Loucy (cell line): ENCODE measurements at regions not wholly inside any gene's neighbourhood (a gene's known extent, or its start where the extent isn't known, plus 50 kb on each side); places are given as distances from the start of the nearest gene placed in this dataset.

Source experiments
- H2AFZ ChIP-seq: fragments of 200-600 bp; sonication (generic); 2 replicates; pipeline ENCODE4 v1.6.0; 2016; ENCODE audit warnings: antibody characterized with exemption, mild to moderate bottlenecking, low read length, moderate library complexity
- H3F3A ChIP-seq: fragments of 200-600 bp; 2 replicates; pipeline ENCODE4 v1.6.0; 2016; ENCODE audit warnings: antibody characterized with exemption, low read depth, mild to moderate bottlenecking
- H3K27me3 ChIP-seq: fragments of 200-600 bp; sonication (generic); 2 replicates; pipeline ENCODE4 v1.6.1; 2014; ENCODE audit warnings: low read length, mild to moderate bottlenecking; ENCODE audit not compliant: insufficient read depth, poor library complexity, severe bottlenecking
- H3K36me3 ChIP-seq: fragments of 200-600 bp; sonication (generic); 2 replicates; pipeline ENCODE4 v1.6.1; 2016; ENCODE audit warnings: low read length; ENCODE audit not compliant: insufficient read depth
- H3K4me1 ChIP-seq: fragments of 200-600 bp; sonication (generic); 2 replicates; pipeline ENCODE4 v1.5.1; 2014; ENCODE audit warnings: low read length, mild to moderate bottlenecking; ENCODE audit not compliant: insufficient read depth, poor library complexity, severe bottlenecking
- H3K4me2 ChIP-seq: fragments of 200-600 bp; sonication (generic); 2 replicates; pipeline ENCODE4 v1.6.0; 2014; ENCODE audit warnings: antibody characterized with exemption, low read length, low read depth, mild to moderate bottlenecking; ENCODE audit not compliant: poor library complexity, severe bottlenecking
- H3K4me3 ChIP-seq: fragments of 200-600 bp; sonication (generic); 2 replicates; pipeline ENCODE4 v1.5.1; 2014; ENCODE audit warnings: low read length, mild to moderate bottlenecking, mixed read lengths; ENCODE audit not compliant: poor library complexity, severe bottlenecking
- H3K79me2 ChIP-seq: fragments of 200-600 bp; sonication (generic); 2 replicates; pipeline ENCODE4 v1.6.1; 2014; ENCODE audit warnings: low read length; ENCODE audit not compliant: insufficient read depth
- H3K9ac ChIP-seq: fragments of 200-600 bp; sonication (generic); 2 replicates; pipeline ENCODE4 v1.6.0; 2014; ENCODE audit warnings: mild to moderate bottlenecking, low read depth, low read length, moderate library complexity; ENCODE audit not compliant: poor library complexity, severe bottlenecking
- H3K9me2 ChIP-seq: fragments of 200-600 bp; sonication (generic); replicated peaks from 2 replicates; pipeline ENCODE4 v1.6.1; 2016; ENCODE audit warnings: low read depth, low read length, mixed read lengths
- H3K9me3 ChIP-seq: fragments of 200-600 bp; sonication (generic); 2 replicates; pipeline ENCODE4 v1.6.1; 2014; ENCODE audit warnings: mild to moderate bottlenecking, antibody characterized with exemption, low read length, low read depth; ENCODE audit not compliant: insufficient read depth
- H4K20me1 ChIP-seq: fragments of 200-600 bp; sonication (generic); 2 replicates; pipeline ENCODE4 v1.6.0; 2014; ENCODE audit warnings: antibody characterized with exemption, low read length, mild to moderate bottlenecking; ENCODE audit not compliant: insufficient read depth, poor library complexity, severe bottlenecking
- CTCF ChIP-seq: fragments of 200-600 bp; sonication (generic); conservative IDR thresholded peaks from 2 replicates; pipeline ENCODE4 v1.5.1; 2014; ENCODE audit warnings: mild to moderate bottlenecking, antibody characterized with exemption, low read length
- EZH2phosphoT487 ChIP-seq: fragments of 200-600 bp; IDR thresholded peaks from 2 replicates; pipeline ENCODE4 v1.6.1; 2018; ENCODE audit warnings: antibody characterized with exemption, mild to moderate bottlenecking, moderate library complexity, borderline replicate concordance

DNA sequence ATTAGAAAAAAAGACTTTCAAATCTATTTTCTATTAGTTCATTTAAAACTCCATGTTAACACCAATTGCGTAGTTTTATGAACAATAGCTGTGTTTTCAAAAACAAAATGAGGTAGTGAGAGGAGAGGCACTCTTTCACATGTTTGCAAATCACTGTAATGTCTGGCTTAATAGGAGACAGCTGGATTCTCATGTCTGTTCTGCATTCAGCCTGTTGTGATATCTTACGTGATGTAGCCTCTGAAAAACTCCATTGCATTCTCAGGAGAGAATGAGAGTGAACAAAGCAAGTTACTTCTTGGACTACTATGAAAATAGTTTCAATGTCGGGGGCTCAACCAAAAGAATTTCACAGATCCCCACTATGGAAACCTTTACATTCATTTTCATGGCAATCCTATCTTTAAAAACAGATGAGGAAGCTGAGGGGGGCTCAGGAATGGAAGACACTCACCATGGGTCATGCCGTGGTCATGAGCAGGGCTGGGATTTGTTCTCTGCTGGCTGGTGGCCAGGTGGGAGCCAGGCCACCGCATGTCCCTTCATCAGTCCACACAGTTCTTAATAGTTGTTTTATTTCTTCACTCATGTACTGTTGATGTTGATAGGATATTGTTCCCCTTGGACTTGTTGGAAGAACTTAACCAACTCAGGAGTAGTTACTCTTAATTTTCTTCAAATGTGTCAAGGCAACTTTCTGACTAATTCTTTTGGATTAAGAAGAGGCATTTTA, 346.2 kb upstream of the FAR2 start:
- H3K4me2 ChIP-seq = no peak overlapping the region
- H3K79me2 ChIP-seq = no peaks in the 10 kb centered on the region
- H3K9ac ChIP-seq = no peak overlapping the region
- H3K9me3 ChIP-seq = no peaks in the 10 kb centered on the region
- no peak overlapping the region for H2AFZ ChIP-seq
- H3K9me2 ChIP-seq = no peaks in the 10 kb centered on the region
- H3K27me3 ChIP-seq = no peaks in the 10 kb centered on the region
- H3F3A ChIP-seq = no peaks in the 10 kb centered on the region
- no peak overlapping the region for H3K4me3 ChIP-seq
- no peak for TF ChIP-seq CTCF
- no peak for TF ChIP-seq EZH2phosphoT487
- H3K4me1 ChIP-seq = no peaks in the 10 kb centered on the region
- H4K20me1 ChIP-seq = no peaks in the 10 kb centered on the region
- H3K36me3 ChIP-seq = no peaks in the 10 kb centered on the region

- no peak overlapping the region for H3K9ac ChIP-seq
- H3K79me2 ChIP-seq = no peaks in the 10 kb centered on the region
- TF ChIP-seq EZH2phosphoT487 (no peak), CTCF (no peak)
- no peaks in the 10 kb centered on the region for H3K36me3 ChIP-seq
- no peaks in the 10 kb centered on the region for H4K20me1 ChIP-seq
- no peaks in the 10 kb centered on the region for H3K27me3 ChIP-seq
- H3F3A ChIP-seq = no peaks in the 10 kb centered on the region
- H3K9me2 ChIP-seq = no peaks in the 10 kb centered on the region
- H3K4me3 ChIP-seq = no peak overlapping the region
- H3K4me1 ChIP-seq = no peaks in the 10 kb centered on the region
- H3K4me2 ChIP-seq = no peak overlapping the region
- H2AFZ ChIP-seq = no peak overlapping the region
- peaks cover 6% of the 10 kb centered on the region; the same call in 1 of the 2 replicates for H3K9me3 ChIP-seq
Observed at GRCh38 chr12:28807535-28807934, 341.5 kb upstream of the FAR2 start.

GRCh38 chr12:28811457-28811856, 337.6 kb upstream of the FAR2 start:
- TF ChIP-seq EZH2phosphoT487 (no peak), CTCF (no peak)
- Histone ChIP-seq H3K27me3 (no peaks in the 10 kb centered on the region), H3K79me2 (no peaks in the 10 kb centered on the region), H3K36me3 (no peaks in the 10 kb centered on the region), H3K4me3 (no peak overlapping the region), H3K9me3 (peaks cover 6% of the 10 kb centered on the region; the same call in 1 of the 2 replicates), H3F3A (no peaks in the 10 kb centered on the region), H3K4me2 (no peak overlapping the region), H3K9ac (no peak overlapping the region), H3K4me1 (no peaks in the 10 kb centered on the region), H2AFZ (no peak overlapping the region), H3K9me2 (no peaks in the 10 kb centered on the region), H4K20me1 (no peaks in the 10 kb centered on the region)
